B cell (primary cell): ENCODE measurements at regions not wholly inside any gene's neighbourhood (a gene's known extent, or its start where the extent isn't known, plus 50 kb on each side); places are given as distances from the start of the nearest gene placed in this dataset.

ENCODE experiments used
- CTCF ChIP-seq: fragments of 200-600 bp; IDR thresholded peaks from one replicate; pipeline ENCODE4 v1.8.0; 2022; ENCODE audit warnings: antibody characterized with exemption, mild to moderate bottlenecking
- EZH2 ChIP-seq: IDR thresholded peaks from 2 replicates; pipeline ENCODE4 v1.6.1; 2012; ENCODE audit warnings: borderline replicate concordance, low read depth, mild to moderate bottlenecking, moderate library complexity, low read length; ENCODE audit not compliant: insufficient read depth, poor library complexity, severe bottlenecking

GRCh38 chr1:147080006-147080661 is 92.1 kb downstream of the PRKAB2 start:
- TF ChIP-seq CTCF (no peak), EZH2 (no peak)
